NB4 (cell line): ENCODE measurements at regions not wholly inside any gene's neighbourhood (a gene's known extent, or its start where the extent isn't known, plus 50 kb on each side); places are given as distances from the start of the nearest gene placed in this dataset.
"Not testable (repeated sequence)": the region's sequence is repeated elsewhere in the genome, so short reads cannot be mapped to it uniquely, and the experiment has no call there.

Experiments
- TF ChIP-seq, protein P1 (sequence below): IDR thresholded peaks from one replicate; pipeline ENCODE4 v1.5.1; 2012; ENCODE audit warnings: low read depth, low read length
- TF ChIP-seq, protein P2 (sequence below): IDR thresholded peaks from 2 replicates; pipeline ENCODE4 v1.6.1; 2011; ENCODE audit warnings: low read depth, low read length

DNA sequence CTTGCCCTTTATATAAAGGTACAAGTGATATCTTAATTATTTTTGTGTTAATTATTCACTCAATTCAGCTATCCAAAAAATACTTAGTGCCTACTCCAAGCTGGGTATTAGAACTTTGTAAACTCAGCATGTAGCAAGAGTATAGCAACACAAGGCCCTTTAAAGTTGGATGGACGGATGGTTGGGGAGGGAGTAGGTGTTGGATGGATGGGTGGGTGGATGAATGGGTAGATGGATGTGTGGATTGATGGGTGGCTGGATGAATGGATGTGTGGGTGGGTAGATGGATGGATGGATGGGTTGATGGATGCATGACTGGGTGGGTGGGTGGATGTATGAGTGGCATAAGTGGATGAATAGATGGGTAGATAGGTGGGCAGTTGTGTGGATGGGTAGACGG, 211.5 kb downstream of the BANP start:
- TF ChIP-seq, protein P1, sequence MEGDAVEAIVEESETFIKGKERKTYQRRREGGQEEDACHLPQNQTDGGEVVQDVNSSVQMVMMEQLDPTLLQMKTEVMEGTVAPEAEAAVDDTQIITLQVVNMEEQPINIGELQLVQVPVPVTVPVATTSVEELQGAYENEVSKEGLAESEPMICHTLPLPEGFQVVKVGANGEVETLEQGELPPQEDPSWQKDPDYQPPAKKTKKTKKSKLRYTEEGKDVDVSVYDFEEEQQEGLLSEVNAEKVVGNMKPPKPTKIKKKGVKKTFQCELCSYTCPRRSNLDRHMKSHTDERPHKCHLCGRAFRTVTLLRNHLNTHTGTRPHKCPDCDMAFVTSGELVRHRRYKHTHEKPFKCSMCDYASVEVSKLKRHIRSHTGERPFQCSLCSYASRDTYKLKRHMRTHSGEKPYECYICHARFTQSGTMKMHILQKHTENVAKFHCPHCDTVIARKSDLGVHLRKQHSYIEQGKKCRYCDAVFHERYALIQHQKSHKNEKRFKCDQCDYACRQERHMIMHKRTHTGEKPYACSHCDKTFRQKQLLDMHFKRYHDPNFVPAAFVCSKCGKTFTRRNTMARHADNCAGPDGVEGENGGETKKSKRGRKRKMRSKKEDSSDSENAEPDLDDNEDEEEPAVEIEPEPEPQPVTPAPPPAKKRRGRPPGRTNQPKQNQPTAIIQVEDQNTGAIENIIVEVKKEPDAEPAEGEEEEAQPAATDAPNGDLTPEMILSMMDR, result not testable (repeated sequence)
- TF ChIP-seq, protein P2, sequence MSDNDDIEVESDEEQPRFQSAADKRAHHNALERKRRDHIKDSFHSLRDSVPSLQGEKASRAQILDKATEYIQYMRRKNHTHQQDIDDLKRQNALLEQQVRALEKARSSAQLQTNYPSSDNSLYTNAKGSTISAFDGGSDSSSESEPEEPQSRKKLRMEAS, result not testable (repeated sequence)
